NCI-H446 treated with DMSO at 0.1 percent for 48 hours (cell line): ENCODE measurements at regions not wholly inside any gene's neighbourhood (a gene's known extent, or its start where the extent isn't known, plus 50 kb on each side); places are given as distances from the start of the nearest gene placed in this dataset.
A peak's percentile ranks its signal among the peaks of the same experiment; 100 is the strongest.

Source experiments
- DNase-seq: peaks from one replicate; lab custom pipeline; 2025; lab: John Stamatoyannopoulos, UW

DNA sequence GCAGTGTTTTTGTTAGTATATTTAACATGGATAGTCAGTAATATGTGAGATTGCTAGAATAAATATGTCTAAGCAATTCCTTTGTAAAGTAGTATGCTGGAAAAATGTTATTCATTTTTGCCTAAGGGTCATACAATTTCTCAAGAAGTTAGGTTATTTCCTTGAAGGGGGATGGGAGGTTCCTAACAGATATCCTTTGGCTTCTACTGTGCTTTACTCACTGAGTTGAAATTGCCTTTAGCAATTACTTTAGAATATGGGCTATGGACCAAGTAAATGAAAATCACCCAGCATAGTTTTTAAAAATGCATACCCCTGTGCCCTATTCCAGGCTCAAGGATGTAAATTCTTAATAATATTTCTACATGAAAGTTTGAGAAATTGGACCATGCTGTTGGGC, 1386.4 kb upstream of the SLC39A10 start:
- DNase-seq = no peak

DNA sequence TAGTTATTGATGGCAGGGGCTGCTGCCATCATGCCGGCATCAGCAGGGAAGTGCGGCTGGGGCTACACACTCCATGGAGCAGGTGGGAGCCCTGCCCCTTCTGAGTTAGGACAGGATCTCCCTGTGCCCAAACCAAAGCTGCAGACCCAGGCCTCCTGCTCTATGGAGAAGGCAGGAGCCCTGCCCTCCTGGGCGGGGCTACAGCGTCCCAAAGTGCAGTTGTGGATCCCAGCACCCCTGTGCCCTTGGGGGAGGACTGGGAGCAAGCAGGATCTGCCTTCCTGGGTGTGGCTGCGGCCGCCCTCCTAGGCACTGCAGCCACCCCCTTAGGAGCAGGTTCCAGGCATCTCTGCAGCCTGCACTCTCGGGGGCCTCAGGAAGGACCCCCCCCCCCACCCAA, 1392.4 kb upstream of the SLC39A10 start:
- no peak for DNase-seq

DNA sequence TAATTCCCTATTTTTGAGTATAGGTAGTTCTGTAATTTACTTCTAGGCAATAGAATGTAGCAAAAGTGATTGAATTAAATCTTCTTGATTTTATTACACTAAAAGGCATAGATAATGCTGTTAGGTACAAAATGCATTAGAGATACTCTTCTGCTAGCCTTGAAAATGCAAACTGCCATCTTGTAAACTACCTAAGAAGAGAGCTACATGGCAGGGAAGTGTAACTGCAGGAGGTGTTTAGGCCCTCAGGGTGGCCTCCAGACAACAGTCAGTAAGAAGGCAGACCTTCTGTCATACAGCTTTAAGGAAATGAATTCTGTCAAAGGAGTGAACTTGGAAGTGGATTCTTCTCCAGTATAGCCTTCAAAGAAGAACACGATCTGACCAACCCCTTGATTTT, 1396.8 kb upstream of the SLC39A10 start:
- DNase-seq = no peak

DNA sequence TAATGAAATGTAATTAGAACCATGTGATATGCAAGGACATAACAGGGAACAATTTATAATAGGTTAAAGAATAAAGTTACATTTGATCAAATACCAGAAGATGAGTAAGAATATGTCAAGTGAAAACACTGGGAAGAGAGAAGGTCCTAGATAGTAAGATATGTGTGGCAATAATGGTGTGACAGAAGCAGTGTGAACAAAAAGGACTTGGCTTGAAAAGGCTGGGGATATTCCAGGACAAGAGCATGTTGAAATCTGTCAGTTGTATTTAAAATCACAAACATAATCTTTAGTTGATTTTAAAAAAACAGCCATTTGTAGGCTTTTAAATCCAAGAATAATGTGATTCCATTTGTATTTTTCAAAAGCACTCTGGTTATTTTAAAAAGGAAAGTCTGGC, 1399.9 kb upstream of the SLC39A10 start:
- no peak for DNase-seq

DNA sequence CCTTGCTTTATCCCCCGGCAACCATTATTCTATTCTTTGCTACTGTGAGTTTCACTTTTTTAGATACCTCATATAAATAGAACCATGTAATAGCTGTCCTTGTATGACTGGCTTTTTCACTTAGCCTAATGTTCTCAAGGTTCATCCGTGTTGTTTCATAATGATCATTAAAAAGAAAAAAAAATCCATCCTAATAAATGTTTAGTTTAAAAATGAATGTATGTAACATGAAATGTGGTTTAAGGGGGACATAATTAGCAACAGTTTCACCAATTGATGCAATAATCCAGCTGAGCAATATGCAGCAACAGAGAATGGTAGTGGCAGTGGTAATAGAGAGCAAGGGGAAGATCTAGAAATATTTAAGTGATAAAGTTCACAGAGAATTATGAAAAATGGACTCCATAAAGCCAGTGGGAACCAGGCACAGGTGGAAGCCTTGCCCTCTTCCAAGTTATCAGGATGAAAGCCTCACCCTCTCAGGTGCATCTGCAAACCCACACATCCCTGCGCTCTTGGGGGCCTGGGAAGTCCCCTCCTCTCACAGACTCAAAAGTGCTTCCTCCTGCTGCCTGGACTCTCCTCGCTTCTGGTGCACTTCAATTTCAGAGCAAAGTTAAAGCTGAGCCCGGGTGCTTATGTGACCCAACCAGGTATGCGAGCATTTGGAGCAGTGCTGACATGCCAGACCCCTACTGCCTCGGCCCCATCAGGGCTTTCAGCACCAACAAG, 1403.3 kb upstream of the SLC39A10 start:
- DNase-seq = no peak

DNA sequence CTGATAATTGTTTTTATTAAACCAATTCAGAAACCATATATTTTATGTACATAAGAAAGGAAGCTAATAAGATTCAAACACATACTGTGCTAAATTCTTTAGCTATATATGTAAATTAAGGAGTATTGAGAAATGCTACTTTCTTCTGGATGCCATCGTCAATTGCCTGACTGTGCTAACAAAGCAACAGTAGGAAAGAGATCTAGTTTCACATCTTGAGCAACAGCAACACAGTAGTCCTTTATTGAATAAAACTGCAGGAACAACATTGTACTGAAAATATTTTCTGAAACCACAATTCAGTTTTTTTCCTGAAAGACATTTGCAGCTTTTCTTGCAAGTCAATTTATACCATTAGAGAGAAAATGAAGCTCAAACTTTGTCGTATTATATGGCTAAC, 1404.9 kb upstream of the SLC39A10 start:
- DNase-seq = no peak

DNA sequence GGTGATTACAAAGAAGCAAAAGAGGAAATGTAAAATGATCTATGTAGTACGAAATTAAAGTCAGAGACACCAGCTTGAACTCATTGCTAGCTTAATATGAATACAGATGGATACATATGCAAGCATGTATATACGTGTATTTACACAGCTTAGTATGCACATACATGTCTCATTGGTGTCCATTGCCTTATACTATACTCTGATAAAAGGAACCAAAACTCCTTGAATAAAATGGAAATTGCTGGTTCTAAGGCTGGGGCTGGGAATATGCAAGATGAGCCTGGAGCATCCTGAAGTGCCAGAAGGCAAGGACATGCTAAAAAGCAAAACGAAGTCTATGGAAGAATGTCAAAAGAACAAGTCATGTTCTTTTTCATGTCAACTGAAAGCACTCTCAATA, 1424.4 kb upstream of the SLC39A10 start:
- no peak for DNase-seq

DNA sequence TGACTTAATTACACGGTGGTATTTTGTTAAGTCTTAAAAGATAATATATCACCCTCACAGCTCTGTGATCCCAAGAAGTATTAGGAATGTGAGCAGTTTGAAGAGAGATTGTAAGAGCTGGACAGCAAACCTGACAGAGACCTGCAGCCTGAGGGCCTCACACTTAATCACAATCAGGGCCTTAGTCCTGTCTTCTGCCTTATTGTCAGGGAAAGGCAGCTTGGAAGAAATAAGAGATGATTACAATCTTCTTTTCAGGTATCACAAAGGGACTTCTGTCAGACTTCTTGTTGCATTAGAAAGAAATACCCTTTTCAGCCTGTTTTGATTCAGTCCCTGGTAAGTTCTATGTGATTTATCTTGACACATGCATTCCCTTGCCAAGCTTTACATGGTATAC, 1433.8 kb upstream of the SLC39A10 start:
- DNase-seq = no peak

DNA sequence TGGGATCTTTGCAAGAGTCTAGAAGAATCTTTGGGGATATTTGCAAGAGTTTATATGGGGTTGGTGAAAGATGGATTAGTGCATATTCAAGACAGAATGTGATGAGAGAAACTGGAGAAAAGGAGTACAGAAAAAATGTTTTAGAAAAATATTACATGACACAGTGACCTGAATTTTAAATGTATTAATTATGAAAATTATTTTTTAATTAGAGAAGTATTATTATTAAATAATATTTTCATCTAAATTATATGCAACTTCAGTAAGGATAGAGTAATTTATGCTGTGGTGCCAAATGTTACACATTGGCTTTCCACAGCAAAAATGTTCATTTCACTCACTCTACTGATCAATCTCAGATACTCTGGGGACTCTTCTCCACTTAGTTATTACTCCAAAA, 1442.8 kb upstream of the SLC39A10 start:
- no peak for DNase-seq

DNA sequence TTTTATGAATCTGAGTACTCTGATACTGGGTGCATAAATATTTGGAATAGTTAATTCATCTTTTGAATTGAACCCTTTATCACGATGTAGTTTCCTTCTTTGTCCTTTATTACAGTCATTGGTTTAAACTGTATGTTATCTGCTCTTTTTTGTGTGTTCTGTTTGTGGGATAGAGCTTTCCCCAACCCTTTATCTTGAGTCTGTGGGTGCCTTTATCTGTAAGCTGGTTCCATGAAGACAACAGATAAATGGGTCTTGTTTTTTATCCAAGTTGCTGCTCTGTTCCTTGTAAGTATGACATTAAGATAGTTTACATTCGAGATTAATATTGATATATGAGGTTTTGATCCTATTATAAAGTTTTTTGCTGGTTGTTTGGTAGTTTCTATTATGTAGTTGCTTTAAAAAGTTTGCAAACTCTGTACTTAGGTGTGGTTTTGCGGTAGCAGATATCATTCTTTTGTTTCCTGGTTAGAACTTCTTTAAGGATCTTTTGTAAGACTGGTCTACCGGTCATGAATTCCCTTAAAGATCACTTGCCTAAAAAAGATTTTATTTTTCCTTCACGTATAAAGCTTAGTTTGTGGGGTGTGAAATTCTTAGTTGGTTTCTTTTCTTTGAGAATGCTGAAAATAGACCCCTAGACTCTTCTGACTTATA, 1451.3 kb upstream of the SLC39A10 start:
- DNase-seq = no peak

DNA sequence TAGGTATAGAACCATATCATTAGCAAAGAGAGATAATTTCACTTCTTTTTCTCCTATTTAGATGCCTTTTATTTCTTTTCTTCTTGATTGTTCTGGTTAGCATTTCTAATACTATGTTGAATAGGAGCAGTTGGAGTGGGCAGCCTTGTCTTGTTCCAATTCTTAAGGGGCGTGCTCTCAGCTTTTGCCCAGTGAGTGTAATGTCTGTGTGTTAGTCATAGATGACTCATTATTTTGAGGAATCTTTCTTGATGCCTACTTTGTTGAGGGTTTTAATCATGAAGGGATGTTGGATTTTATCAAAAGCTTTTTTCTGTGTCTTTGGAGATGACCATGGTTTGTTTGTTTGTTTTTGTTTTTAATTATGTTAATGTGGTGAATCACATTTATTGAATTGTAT, 1453.1 kb upstream of the SLC39A10 start:
- DNase-seq = no peak

DNA sequence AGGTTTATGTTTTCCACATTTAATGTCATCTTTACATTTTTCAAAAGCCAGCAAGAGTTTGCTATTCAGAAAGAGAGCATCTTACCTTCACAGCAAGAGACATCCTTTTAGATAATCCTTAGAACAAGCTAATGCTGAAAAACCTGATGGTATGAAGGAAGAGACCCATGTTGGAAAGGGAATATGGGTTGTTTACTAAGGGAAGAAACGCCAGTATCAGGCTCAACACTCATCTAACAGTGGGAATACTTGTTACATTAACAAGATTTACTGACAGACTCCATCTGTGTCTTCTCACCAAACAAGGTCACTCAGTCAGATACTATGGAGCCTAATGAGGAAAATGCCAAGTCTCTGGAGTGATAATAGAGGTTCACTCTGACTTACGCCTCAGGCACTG, 1474.1 kb upstream of the SLC39A10 start:
- DNase-seq = no peak

DNA sequence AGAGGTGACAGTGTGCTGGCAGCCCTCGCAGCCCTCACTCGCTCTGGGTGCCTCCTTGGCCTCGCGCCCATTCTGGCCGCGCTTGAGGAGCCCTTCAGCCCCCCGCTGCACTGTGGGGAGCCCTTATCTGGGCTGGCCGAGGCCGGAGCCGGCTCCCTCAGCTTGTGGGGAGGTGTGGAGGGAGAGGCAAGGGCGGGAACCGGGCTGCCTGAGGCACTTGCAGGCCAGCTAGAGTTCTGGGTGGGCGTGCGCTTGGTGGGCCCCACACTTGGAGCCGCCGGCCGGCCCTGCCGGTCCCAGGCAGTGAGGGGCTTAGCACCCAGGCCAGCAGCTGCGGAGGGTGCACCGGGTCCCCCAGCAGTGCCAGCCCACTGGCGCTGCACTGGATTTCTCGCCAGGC, 1480.9 kb upstream of the SLC39A10 start:
- no peak for DNase-seq

DNA sequence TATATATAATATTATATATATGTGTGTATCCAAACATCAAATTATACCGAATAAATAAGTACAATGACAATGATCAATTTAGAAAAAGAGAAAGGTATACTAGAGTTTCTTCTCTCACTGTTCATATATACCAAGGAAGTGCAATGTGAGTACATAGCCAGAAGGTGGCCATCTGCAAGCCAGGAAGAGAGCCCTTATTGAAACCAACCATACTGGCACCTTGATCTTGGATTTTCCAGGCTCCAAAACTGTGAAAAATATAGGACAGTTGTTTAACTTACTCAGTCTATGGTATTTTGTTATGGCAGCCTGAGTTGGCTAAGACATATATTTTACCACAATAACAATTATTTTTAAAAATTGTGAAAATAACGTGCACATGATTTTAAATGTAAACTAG, 1490.2 kb upstream of the SLC39A10 start:
- DNase-seq = peak; percentile 6

DNA sequence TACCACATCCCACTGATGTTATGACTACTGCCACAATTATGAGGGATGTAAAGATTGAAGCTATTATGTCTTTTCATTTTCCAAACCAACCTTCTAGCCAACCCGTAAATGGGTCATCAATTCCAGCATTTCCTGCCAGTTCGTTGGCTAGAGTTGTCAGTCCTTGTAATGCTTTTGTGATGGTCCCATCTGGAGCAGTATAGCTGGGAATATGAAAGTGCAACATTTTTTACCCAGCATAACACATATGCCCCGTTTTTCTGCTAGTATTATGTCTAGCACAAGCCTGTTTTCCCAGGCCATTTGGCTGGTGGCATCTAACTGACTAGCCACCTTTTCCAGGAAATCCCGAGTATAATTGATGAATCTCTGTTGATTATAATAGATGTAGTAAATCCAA, 1501.6 kb upstream of the SLC39A10 start:
- peak; percentile 56 for DNase-seq

DNA sequence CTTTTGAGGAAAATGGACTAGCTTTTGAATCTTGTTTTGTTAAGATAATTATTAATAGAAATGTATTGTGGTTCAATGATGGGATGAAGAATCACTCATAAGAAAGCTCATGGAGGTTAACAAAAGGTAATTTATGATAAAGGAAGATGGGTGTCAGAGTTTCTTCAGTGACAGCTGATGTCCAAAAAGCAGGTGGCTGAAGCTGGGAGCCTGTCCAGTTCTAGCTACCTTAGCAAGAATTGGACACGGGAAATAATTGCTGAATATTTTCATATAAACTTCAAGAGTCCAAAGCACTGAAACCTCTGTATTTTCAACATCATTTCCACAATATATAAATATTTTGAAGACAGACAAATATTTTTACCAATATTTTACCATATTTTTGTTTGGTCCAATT, 1505.8 kb upstream of the SLC39A10 start:
- no peak for DNase-seq

DNA sequence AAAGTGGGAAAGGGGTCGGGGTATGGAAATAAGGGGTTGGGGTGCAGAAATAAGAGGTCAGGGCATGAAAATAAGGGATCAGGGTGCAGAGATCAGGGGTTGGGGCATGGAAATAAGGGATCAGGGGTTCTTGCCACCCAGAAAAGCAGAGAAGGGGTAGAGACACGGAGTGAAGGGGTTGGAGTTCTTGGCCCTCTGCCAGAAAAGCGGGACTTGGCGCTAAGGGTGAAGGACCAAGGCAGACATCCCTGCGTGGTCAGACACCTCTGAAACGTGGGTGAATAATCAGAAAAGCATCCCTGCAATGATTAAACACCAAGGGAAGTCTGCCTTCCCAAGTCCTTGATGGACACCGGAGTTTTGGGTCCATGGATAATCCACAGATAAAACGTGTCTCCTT, 1521.6 kb upstream of the SLC39A10 start:
- no peak for DNase-seq

DNA sequence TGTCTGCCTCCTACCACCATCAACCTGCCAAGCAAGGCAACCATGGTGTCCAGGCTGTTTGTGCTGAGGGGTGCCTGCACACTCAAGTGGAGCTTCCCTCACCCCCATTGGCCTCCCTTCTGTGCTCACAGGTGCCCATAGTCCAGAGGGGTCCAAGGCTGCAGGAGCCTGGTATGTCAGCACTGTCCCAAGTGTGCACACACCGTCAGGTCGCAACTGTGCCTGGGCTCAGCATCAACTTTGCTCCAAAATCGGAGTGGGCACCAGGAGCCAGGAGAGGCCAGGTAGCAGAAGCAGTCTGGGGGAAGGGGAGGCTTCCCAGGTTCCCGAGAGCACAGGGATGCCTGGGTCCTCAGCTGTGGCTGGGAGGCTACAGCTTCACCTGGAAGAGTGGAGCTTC, 1528.2 kb upstream of the SLC39A10 start:
- no peak for DNase-seq

DNA sequence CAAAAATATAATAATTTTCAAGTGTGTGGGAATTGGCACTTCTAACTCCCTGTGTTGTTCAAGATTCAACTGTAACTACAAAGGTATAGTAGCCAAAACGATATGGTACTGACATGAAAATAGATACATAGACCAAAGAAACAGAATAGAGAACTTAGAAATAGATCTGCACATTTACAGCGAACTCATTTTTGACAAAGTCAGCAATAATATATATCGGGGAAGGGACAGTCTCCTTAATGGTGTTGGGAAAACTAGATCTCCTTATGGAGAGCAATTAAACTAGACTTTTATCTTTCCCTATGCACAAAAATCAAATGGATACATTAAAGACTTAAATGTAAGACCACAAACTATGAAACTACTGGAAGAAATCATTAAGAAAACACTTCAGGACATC, 1530.6 kb upstream of the SLC39A10 start:
- no peak for DNase-seq

DNA sequence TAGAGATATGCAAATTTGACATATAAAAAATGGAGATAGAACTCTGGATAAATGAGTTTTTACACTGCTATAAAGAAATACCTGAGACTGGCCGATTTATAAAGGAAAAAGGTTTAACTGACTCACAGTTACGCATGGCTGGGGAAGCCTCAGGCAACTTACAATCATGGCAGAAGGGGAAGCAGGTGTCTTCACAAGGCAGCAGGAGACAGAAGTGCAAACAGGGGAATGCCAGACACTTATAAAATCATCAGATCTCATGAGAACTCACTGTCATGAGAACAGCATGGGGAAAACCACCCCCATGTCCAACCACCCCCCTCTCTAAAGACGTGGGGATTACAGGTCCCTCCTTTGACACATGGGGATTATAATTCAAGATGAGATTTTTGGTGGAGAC, 1540.2 kb upstream of the SLC39A10 start:
- DNase-seq = no peak

DNA sequence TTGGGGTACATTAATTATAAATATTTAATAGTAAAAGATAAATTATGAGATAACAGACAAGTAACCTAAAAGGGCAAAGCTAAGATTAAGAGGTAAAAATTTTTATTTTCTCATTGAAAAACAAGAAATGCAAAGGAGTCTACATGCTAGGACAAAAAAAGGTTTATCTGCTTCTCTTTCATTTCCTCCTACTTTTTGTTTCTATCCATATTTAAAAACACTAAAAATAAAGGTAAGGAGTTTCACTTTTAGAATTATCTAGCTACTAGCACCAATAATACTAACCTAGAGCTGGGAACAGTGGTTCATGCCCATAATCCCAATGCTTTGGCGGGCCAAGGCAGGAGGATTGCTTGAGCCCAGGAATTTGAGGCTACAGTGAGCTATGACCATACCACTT, 1551.7 kb upstream of the SLC39A10 start:
- DNase-seq = no peak

DNA sequence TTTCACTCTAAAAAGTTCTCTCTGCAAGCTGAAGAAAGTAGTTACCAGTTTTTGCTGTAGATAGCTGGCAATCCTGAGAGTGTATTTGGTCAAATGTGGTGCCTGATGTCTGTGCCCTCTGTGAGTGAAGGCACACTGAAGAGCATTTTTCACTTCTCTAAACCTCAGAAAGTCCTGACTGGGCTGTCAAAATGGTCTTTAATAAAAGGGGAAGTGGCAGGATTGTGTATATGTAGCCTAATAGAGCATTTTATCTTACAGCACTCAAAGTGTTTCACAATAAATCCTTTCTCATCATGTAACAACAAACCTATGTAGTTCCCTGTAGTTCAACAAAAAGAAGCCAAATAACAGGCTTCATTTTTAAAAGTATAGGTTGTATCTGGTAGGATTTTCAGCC, 1552.3 kb upstream of the SLC39A10 start:
- no peak for DNase-seq

DNA sequence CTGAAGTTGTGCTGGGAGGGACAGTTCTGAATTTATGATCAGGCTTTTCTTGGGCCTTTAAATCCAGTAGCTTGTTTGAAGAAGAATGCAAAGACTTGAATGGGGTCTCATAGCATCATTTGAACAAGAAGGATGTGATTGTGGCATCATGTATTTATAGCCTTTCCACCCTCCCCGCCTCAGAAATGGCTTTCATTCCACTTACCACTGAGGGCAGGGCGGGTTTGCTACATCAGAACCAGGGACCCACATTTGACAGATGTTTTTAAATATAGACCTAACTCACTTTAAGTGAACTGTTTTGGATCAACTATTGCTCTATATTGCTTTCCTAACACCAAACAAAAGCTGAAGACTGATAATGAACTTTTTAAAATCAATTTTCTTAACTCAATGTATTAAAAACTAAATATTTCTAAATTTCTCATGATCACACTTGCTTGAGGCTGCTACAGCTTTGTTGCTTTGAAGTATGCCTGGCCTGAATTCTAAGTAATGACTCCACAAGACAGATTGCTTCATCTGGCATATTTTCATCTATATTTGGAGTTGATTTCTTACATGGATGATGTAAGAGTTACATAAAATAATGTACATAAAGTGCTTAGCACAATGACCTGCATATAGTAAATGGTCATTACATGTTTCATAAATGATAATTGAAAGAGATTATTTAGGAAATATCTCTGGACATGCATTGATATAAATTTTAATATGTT, 1552.9 kb upstream of the SLC39A10 start:
- DNase-seq = no peak
